Activated T-cell treated with anti-CD3 and anti-CD28 coated beads, Interleukin-2, amount 50 U/mL, for 24 hours (primary cell): ENCODE measurements at regions not wholly inside any gene's neighbourhood (a gene's known extent, or its start where the extent isn't known, plus 50 kb on each side); places are given as distances from the start of the nearest gene placed in this dataset.
"Not testable (repeated sequence)": the region's sequence is repeated elsewhere in the genome, so short reads cannot be mapped to it uniquely, and the experiment has no call there.

Source experiments
- DNase-seq: peaks from one replicate; pipeline ENCODE4 v3.0.0-alpha.2; 2020
- H3K27ac Mint-ChIP-seq: 2 replicates; pipeline ENCODE4 v1.8.0; 2020; ENCODE audit warnings: mild to moderate bottlenecking, mixed read lengths
- H3K27me3 Mint-ChIP-seq: 2 replicates; pipeline ENCODE4 v1.8.0; 2020; ENCODE audit warnings: mixed read lengths
- H3K36me3 Mint-ChIP-seq: 2 replicates; pipeline ENCODE4 v1.8.0; 2020; ENCODE audit warnings: low read depth, mixed read lengths
- H3K4me1 Mint-ChIP-seq: 2 replicates; pipeline ENCODE4 v1.8.0; 2020; ENCODE audit warnings: low read depth, mixed read lengths
- H3K4me3 Mint-ChIP-seq: 2 replicates; pipeline ENCODE4 v1.8.0; 2020; ENCODE audit warnings: mild to moderate bottlenecking, moderate library complexity, mixed read lengths
- H3K9me3 Mint-ChIP-seq: 2 replicates; pipeline ENCODE4 v1.8.0; 2020; ENCODE audit warnings: mixed read lengths

DNA sequence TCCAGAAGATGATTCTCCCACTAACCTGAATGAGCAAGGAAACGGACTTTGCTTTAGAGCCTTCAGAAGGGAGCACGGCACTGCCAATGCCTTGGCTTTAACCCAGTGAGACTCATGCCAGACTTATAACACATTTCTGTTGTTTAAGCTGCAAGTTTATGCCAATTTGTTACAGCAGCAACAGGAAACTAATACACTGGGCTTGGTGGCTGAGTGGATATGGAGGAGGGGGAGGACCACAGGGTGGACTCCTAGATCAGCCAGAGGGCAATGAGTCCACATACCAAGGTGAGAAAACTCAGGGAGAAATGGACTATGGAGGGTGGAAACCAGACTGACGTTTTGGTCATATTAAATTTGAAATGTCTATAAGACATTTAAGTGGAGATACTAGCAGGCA, 156.2 kb upstream of the KCNJ6 start:
- Mint-ChIP-seq H3K36me3 (no peaks in the 10 kb centered on the region), H3K4me1 (no peaks in the 10 kb centered on the region), H3K4me3 (no peak overlapping the region), H3K9me3 (no peaks in the 10 kb centered on the region), H3K27me3 (peaks cover 15% of the 10 kb centered on the region), H3K27ac (no peak overlapping the region)
- no peak for DNase-seq

DNA sequence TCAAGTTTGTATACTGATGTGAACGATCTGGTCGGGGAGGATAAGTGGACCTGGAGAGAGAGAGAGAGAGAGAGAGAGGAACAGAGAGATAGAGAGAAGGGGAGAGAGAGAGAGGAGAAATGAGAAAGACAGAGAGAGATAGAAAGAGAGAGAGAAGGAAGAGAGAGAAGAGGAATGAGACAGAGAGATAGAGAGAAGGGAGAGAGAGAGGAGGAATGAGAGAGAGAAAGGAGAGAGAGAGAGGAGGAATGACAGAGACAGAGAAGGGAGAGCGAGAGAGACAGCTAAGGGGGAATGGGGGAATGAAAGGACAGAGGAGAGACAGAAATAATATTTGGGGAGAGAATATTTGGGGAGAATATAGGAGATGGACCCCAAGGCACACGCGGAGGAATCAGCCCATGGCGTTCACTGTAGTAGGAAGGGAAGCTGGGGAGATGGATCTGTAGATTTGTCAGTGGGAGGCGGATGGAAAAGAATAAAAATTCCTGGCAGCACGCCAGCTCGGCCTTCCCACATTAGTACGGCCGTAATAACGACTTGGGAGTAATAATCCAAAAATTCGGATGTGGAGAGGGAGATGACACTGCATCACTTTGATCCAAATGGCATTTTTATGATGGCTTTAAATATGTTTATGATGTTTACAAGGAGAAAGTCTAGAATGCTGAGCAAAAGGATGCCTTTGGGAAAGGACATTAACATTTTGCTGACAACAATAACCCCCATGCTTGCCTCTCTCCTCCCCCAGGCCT, 159.8 kb upstream of the KCNJ6 start:
- Mint-ChIP-seq H3K4me3 (no peak overlapping the region), H3K27me3 (peaks cover 4% of the 10 kb centered on the region), H3K27ac (no peak overlapping the region), H3K9me3 (no peaks in the 10 kb centered on the region), H3K36me3 (no peaks in the 10 kb centered on the region), H3K4me1 (no peaks in the 10 kb centered on the region)
- DNase-seq = no peak

DNA sequence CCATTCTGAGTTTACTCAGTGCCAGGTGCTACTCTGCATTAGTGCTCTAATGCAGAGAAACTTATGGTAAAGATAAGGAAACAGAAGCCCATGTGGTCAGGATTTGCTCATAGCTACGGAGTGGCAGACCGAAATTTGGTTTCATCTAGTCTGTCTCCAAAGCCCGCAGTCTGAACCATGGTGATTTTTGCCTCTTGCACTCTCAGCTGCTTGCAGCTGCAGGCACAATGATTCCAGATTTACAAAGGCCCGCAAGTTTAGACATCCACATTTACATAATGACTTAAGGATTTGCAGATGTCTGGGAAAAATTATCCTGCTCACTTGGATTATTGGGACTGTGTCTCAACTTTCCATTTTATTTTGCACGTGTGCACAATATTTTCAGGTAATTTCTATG, 161.3 kb upstream of the KCNJ6 start:
- Mint-ChIP-seq H3K4me3 (no peak overlapping the region), H3K27ac (no peak overlapping the region), H3K27me3 (no peaks in the 10 kb centered on the region), H3K36me3 (no peaks in the 10 kb centered on the region), H3K9me3 (no peaks in the 10 kb centered on the region), H3K4me1 (no peaks in the 10 kb centered on the region)
- DNase-seq = no peak

GRCh38 chr21:38080888-38081287, 164.6 kb upstream of the KCNJ6 start:
- Mint-ChIP-seq H3K27ac (no peak overlapping the region), H3K4me1 (no peaks in the 10 kb centered on the region), H3K36me3 (no peaks in the 10 kb centered on the region), H3K27me3 (peaks cover 4% of the 10 kb centered on the region), H3K4me3 (no peak overlapping the region), H3K9me3 (no peaks in the 10 kb centered on the region)
- DNase-seq = no peak

- no peak for DNase-seq
- no peaks in the 10 kb centered on the region for H3K36me3 Mint-ChIP-seq
- no peaks in the 10 kb centered on the region for H3K4me1 Mint-ChIP-seq
- peaks cover 8% of the 10 kb centered on the region for H3K27me3 Mint-ChIP-seq
- H3K4me3 Mint-ChIP-seq = no peak overlapping the region
- no peaks in the 10 kb centered on the region for H3K9me3 Mint-ChIP-seq
- no peak overlapping the region for H3K27ac Mint-ChIP-seq
Observed at GRCh38 chr21:38081708-38082107, 165.5 kb upstream of the KCNJ6 start.

DNA sequence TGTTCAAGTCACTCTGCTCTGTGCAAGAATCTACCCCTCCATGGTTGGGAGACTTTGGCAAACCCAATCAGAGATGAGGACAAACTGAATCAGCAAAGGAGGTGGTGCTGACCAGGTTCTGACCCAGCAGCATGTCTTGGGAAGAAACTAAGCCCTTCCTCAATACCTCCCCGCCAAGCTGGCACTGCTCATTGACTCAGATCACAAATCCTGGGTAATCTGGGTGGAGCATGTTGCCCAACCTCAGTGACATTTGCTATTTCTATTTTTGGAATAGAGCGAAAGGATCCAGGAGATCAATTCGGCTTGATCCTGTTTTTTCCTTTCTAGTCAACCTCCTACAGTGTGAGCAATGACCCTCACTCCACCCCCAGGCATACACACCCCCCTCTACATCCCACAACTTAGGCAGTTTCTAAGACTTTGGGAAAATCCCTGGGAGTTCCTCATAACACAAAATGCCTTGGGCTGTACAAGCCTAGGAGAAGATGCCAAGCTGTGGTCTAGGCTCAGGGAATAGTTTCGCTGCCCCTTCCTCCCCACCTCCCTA, 166.8 kb upstream of the KCNJ6 start:
- Mint-ChIP-seq H3K36me3 (no peaks in the 10 kb centered on the region), H3K9me3 (no peaks in the 10 kb centered on the region), H3K4me3 (no peak overlapping the region), H3K27ac (no peak overlapping the region), H3K4me1 (no peaks in the 10 kb centered on the region), H3K27me3 (peaks cover 8% of the 10 kb centered on the region)
- DNase-seq = no peak

GRCh38 chr21:38083535-38083934, 167.3 kb upstream of the KCNJ6 start:
- no peak for DNase-seq
- Mint-ChIP-seq H3K4me3 (no peak overlapping the region), H3K9me3 (no peaks in the 10 kb centered on the region), H3K27ac (no peak overlapping the region), H3K27me3 (peaks cover 8% of the 10 kb centered on the region), H3K36me3 (no peaks in the 10 kb centered on the region), H3K4me1 (no peaks in the 10 kb centered on the region)

- no peaks in the 10 kb centered on the region for H3K36me3 Mint-ChIP-seq
- no peak overlapping the region for H3K4me3 Mint-ChIP-seq
- H3K27me3 Mint-ChIP-seq = peaks cover 15% of the 10 kb centered on the region
- DNase-seq = no peak
- H3K9me3 Mint-ChIP-seq = no peaks in the 10 kb centered on the region
- no peaks in the 10 kb centered on the region for H3K4me1 Mint-ChIP-seq
- H3K27ac Mint-ChIP-seq = no peak overlapping the region
Observed at GRCh38 chr21:38086580-38086979, 170.2 kb upstream of the KCNJ15 start.

DNA sequence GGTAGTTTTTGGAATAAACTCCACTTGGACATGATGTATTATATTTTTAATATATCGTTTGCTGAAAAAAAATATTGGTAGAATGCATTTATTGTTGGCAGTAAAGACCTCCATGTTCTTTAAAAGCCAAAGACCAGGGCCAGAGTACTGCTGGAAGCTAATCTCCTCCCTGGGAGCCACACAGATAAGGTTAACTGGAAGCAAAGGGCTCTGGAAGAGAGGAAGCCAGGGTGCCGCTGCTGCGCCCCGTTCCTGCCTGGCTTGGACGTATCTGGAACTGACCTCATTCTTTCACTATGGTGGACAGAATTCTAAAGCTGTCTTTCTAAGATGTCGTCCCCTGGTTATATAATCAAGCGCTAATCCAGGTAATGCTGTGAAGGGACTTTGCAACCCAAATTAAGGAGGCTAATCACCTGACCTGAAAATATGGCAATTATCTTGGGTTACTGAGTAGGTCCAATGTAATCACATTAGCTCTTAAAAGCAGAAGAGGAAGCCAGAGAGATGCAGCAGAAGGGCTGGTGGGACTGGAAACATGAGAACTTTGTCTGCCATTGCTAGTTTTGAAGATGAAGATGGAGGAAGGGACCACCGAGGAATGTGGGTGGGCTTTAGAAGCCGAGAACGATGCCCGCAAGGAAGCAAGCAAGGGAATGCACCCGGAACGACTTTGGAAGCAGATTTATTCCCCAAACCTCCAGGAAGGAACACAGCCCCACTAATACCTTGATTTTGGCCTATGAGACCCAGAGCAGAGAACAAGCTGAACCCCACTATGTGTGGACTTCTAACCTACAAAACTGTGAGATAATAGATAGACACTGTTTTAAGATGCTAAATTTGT, 167.7 kb upstream of the KCNJ15 start:
- Mint-ChIP-seq H3K9me3 (no peaks in the 10 kb centered on the region), H3K27ac (no peak overlapping the region), H3K27me3 (peaks cover 23% of the 10 kb centered on the region), H3K4me1 (no peaks in the 10 kb centered on the region), H3K36me3 (no peaks in the 10 kb centered on the region), H3K4me3 (no peak overlapping the region)
- DNase-seq = no peak

GRCh38 chr21:38089763-38090046, 167.1 kb upstream of the KCNJ15 start:
- H3K27me3 Mint-ChIP-seq = peaks cover 21% of the 10 kb centered on the region
- H3K9me3 Mint-ChIP-seq = no peaks in the 10 kb centered on the region
- no peak for DNase-seq
- H3K36me3 Mint-ChIP-seq = no peaks in the 10 kb centered on the region
- H3K27ac Mint-ChIP-seq = no peak overlapping the region
- H3K4me1 Mint-ChIP-seq = no peaks in the 10 kb centered on the region
- H3K4me3 Mint-ChIP-seq = no peak overlapping the region

GRCh38 chr21:38091061-38091460, 165.7 kb upstream of the KCNJ15 start:
- peaks cover 19% of the 10 kb centered on the region for H3K27me3 Mint-ChIP-seq
- not testable (repeated sequence) for DNase-seq, H3K36me3 Mint-ChIP-seq, H3K4me3 Mint-ChIP-seq, H3K9me3 Mint-ChIP-seq, H3K27ac Mint-ChIP-seq, H3K4me1 Mint-ChIP-seq

DNA sequence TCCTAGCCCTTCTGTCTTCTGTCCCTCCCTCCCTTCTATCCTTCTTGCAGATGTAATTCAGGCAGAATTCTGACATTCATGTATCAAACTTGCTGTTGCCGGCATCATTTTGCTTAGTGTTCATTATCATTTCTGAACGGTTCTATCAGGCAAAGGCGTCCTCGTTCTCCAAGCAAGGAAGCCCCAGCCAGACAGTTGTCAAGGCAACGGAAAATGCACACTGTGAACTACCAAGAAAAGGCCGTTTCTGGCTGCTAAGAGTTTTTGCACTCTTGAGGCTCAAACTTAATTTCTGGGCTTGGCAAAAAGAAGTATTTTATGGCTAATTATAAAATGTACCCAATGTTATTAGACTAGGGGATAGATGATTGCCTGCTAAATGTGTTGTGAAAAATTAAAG, 164.7 kb upstream of the KCNJ15 start:
- Mint-ChIP-seq H3K36me3 (no peaks in the 10 kb centered on the region), H3K9me3 (peaks cover 1% of the 10 kb centered on the region), H3K4me1 (no peaks in the 10 kb centered on the region), H3K27me3 (peaks cover 16% of the 10 kb centered on the region), H3K27ac (no peak overlapping the region), H3K4me3 (no peak overlapping the region)
- no peak for DNase-seq

DNA sequence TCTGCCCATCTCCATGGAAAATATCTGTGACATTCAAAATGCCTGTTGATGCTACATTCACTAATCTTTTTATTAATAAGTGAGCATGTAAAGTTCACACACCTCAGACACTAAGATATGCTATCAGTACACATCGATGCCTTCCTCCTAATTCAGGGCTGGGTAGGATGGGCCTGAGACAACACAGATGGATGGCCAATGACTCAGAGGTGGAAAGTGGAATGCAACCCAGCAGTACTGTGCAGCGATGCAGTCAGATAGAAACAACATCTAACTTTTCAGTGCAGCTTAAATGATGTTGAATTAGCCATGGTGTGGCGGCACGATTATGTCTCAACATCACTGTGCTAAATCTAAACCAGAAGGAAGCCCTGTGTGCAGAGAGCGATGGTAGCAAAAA, 161.6 kb upstream of the KCNJ15 start:
- Mint-ChIP-seq H3K27me3 (peaks cover 17% of the 10 kb centered on the region), H3K9me3 (peaks cover 12% of the 10 kb centered on the region), H3K36me3 (no peaks in the 10 kb centered on the region), H3K4me1 (no peaks in the 10 kb centered on the region), H3K4me3 (no peak overlapping the region), H3K27ac (no peak overlapping the region)
- DNase-seq = no peak

GRCh38 chr21:38097789-38098188, 159.0 kb upstream of the KCNJ15 start:
- no peaks in the 10 kb centered on the region for H3K36me3 Mint-ChIP-seq
- no peak overlapping the region for H3K4me3 Mint-ChIP-seq
- peaks cover 12% of the 10 kb centered on the region for H3K9me3 Mint-ChIP-seq
- no peak overlapping the region for H3K27ac Mint-ChIP-seq
- no peaks in the 10 kb centered on the region for H3K4me1 Mint-ChIP-seq
- H3K27me3 Mint-ChIP-seq = peaks cover 23% of the 10 kb centered on the region
- no peak for DNase-seq

DNA sequence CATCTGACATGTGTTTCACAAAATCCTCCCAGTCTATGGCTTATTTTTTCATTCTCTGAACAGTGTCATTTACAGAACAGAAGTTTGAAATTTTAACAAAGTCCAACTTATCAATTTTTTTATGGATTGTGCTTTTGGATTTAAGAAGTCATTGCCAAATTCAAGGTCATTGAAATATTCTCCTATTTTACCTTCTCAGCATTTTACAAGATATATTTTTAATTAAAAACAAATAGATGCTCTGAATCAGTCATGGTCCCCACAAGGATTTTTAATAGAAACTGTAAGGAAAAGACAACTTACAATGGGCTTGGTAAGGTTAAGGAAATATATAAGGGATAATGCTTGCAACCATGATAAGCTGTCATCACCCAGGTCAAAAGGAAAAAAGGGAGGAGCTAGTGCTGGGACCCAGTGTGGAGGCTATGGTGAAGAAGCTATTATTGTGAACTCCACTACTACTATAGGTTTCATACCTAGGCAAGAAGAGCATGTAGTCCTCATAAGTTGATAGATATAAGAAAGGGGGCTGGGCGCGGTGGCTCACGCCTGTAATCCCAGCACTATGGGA, 144.5 kb upstream of the KCNJ15 start:
- no peaks in the 10 kb centered on the region for H3K36me3 Mint-ChIP-seq
- peaks cover 5% of the 10 kb centered on the region for H3K27me3 Mint-ChIP-seq
- H3K4me1 Mint-ChIP-seq = no peaks in the 10 kb centered on the region
- H3K9me3 Mint-ChIP-seq = no peaks in the 10 kb centered on the region
- no peak overlapping the region for H3K4me3 Mint-ChIP-seq
- no peak overlapping the region for H3K27ac Mint-ChIP-seq
- no peak for DNase-seq
